ENCODE measurements at regions not wholly inside any gene's neighbourhood (a gene's known extent, or its start where the extent isn't known, plus 50 kb on each side); places are given as distances from the start of the nearest gene placed in this dataset.

- TF ChIP-seq ZNF281 (CRISPR knock-in tag; IDR thresholded peaks at IDR 0.05; ENCODE audit: borderline replicate concordance), result no peak
- no peak for TF ChIP-seq ZNF44 (CRISPR knock-in tag; IDR thresholded peaks at IDR 0.05)
- no peak for TF ChIP-seq RXRB (CRISPR knock-in tag; IDR thresholded peaks at IDR 0.05; ENCODE audit: borderline replicate concordance)
- TF ChIP-seq ZIK1 (CRISPR knock-in tag; IDR thresholded peaks at IDR 0.05; ENCODE audit: borderline replicate concordance, low read depth), result no peak
- no peak for TF ChIP-seq SRY (CRISPR knock-in tag; IDR thresholded peaks at IDR 0.05)
- TF ChIP-seq NRL (CRISPR knock-in tag; IDR thresholded peaks at IDR 0.05; ENCODE audit: borderline replicate concordance), result no peak
- TF ChIP-seq ZNF251 (CRISPR knock-in tag; IDR thresholded peaks at IDR 0.05), result no peak
- TF ChIP-seq ZNF768 (CRISPR knock-in tag; IDR thresholded peaks at IDR 0.05), result no peak
- TF ChIP-seq NFATC3 (CRISPR knock-in tag; IDR thresholded peaks at IDR 0.05), result no peak
- TF ChIP-seq ZNF335 (CRISPR knock-in tag; IDR thresholded peaks at IDR 0.05), result no peak
- no peak for TF ChIP-seq ZNF766 (CRISPR knock-in tag; IDR thresholded peaks at IDR 0.05; ENCODE audit: borderline replicate concordance)
- no peak for TF ChIP-seq GMEB1 (CRISPR knock-in tag; IDR thresholded peaks at IDR 0.05; ENCODE audit: borderline replicate concordance)
- TF ChIP-seq E2F1 (CRISPR knock-in tag; IDR thresholded peaks at IDR 0.05), result no peak
- TF ChIP-seq MED1 (CRISPR knock-in tag; IDR thresholded peaks at IDR 0.05), result peak; percentile 26
- TF ChIP-seq TARDBP (CRISPR knock-in tag; IDR thresholded peaks at IDR 0.05), result 0 out of 2 replicates have a peak, but pooled peaks have one; percentile 13
- no peak; the same call in 1 of the 2 replicates for TF ChIP-seq ZNF710 (CRISPR knock-in tag; IDR thresholded peaks at IDR 0.05; ENCODE audit: borderline replicate concordance)
- no peak for TF ChIP-seq USF2 (IDR thresholded peaks at IDR 0.05; ENCODE audit: low read depth, low read length)
- TF ChIP-seq USF2 (CRISPR knock-in tag; IDR thresholded peaks at IDR 0.05; ENCODE audit: borderline replicate concordance), result no peak
- TF ChIP-seq ZNF256 (CRISPR knock-in tag; conservative IDR thresholded peaks at IDR 0.05), result 0 out of 2 replicates have a peak, but pooled peaks have one; percentile 41
- no peak for TF ChIP-seq ZNF660 (CRISPR knock-in tag; IDR thresholded peaks at IDR 0.05; ENCODE audit: borderline replicate concordance, low read depth)
Observed at GRCh38 chr3:194536871-194537637, 50.3 kb upstream of the ATP13A3 start (continued).
